NCI-H2107 treated with DMSO at 0.1 percent for 48 hours (cell line): ENCODE measurements at regions not wholly inside any gene's neighbourhood (a gene's known extent, or its start where the extent isn't known, plus 50 kb on each side); places are given as distances from the start of the nearest gene placed in this dataset.

Source experiments
- DNase-seq: peaks from one replicate; lab custom pipeline; 2025; ENCODE audit not compliant: unreplicated experiment; lab: John Stamatoyannopoulos, UW

GRCh38 chr12:58131986-58132755, 190.8 kb downstream of the ATP23 start:
- no peak for DNase-seq

- no peak for DNase-seq
Observed at GRCh38 chr12:58138424-58138823, 197.1 kb downstream of the ATP23 start.

- DNase-seq, result no peak
Observed at GRCh38 chr12:58139894-58140293, 198.5 kb downstream of the ATP23 start.

GRCh38 chr12:58140395-58140794, 199.0 kb downstream of the ATP23 start:
- no peak for DNase-seq

- DNase-seq, result no peak
Observed at GRCh38 chr12:58142991-58143390, 201.6 kb downstream of the ATP23 start.

- DNase-seq, result no peak
Observed at GRCh38 chr12:58143498-58143995, 202.2 kb downstream of the ATP23 start.

GRCh38 chr12:58148405-58148804, 207.0 kb downstream of the ATP23 start:
- DNase-seq, result no peak

- DNase-seq, result no peak
Observed at GRCh38 chr12:58148976-58149375, 207.6 kb downstream of the ATP23 start.

- DNase-seq, result no peak
Observed at GRCh38 chr12:58154359-58154758, 213.0 kb downstream of the ATP23 start.

- no peak for DNase-seq
Observed at GRCh38 chr12:58156697-58157096, 215.3 kb downstream of the ATP23 start.

GRCh38 chr12:58159941-58160340, 218.6 kb downstream of the ATP23 start:
- DNase-seq, result no peak

- DNase-seq, result no peak
Observed at GRCh38 chr12:58161773-58162172, 220.4 kb downstream of the ATP23 start.

GRCh38 chr12:58163021-58163420, 221.7 kb downstream of the ATP23 start:
- DNase-seq, result no peak

- no peak for DNase-seq
Observed at GRCh38 chr12:58166643-58167042, 225.3 kb downstream of the ATP23 start.

GRCh38 chr12:58167622-58168021, 226.3 kb downstream of the ATP23 start:
- DNase-seq, result no peak

- DNase-seq, result no peak
Observed at GRCh38 chr12:58169826-58170225, 228.5 kb downstream of the ATP23 start.

GRCh38 chr12:58171914-58172313, 230.5 kb downstream of the ATP23 start:
- no peak for DNase-seq

GRCh38 chr12:58172433-58173073, 231.2 kb downstream of the ATP23 start:
- no peak for DNase-seq

- DNase-seq, result no peak
Observed at GRCh38 chr12:58174316-58174715, 232.9 kb downstream of the ATP23 start.

GRCh38 chr12:58176296-58176869, 235.0 kb downstream of the ATP23 start:
- DNase-seq, result no peak

- no peak for DNase-seq
Observed at GRCh38 chr12:58177366-58177765, 236.0 kb downstream of the ATP23 start.

GRCh38 chr12:58184212-58184611, 242.8 kb downstream of the ATP23 start:
- DNase-seq, result no peak
